GM12891 (cell line): ENCODE measurements at regions not wholly inside any gene's neighbourhood (a gene's known extent, or its start where the extent isn't known, plus 50 kb on each side); places are given as distances from the start of the nearest gene placed in this dataset.

Experiments
- PAX5 ChIP-seq: IDR thresholded peaks from 2 replicates; pipeline ENCODE4 v1.6.1; 2011; ENCODE audit warnings: low read length, moderate library complexity, mild to moderate bottlenecking; ENCODE audit not compliant: insufficient read depth, severe bottlenecking
- POLR2A ChIP-seq: IDR thresholded peaks from 2 replicates; pipeline ENCODE4 v1.6.1; 2011; ENCODE audit warnings: low read depth, low read length, control low read depth
- POLR2AphosphoS5 ChIP-seq: IDR thresholded peaks from 2 replicates; pipeline ENCODE4 v1.6.1; 2011; ENCODE audit warnings: low read depth, low read length, control low read depth
- POU2F2 ChIP-seq: IDR thresholded peaks from 2 replicates; pipeline ENCODE4 v1.6.1; 2011; ENCODE audit warnings: low read depth, mild to moderate bottlenecking, control low read depth, low read length, moderate library complexity
- SPI1 ChIP-seq: IDR thresholded peaks from 2 replicates; pipeline ENCODE4 v1.6.1; 2011; ENCODE audit warnings: low read depth, low read length, control low read depth
- TAF1 ChIP-seq: IDR thresholded peaks from 2 replicates; pipeline ENCODE4 v1.6.1; 2011; ENCODE audit warnings: low read depth, low read length, control low read depth

DNA sequence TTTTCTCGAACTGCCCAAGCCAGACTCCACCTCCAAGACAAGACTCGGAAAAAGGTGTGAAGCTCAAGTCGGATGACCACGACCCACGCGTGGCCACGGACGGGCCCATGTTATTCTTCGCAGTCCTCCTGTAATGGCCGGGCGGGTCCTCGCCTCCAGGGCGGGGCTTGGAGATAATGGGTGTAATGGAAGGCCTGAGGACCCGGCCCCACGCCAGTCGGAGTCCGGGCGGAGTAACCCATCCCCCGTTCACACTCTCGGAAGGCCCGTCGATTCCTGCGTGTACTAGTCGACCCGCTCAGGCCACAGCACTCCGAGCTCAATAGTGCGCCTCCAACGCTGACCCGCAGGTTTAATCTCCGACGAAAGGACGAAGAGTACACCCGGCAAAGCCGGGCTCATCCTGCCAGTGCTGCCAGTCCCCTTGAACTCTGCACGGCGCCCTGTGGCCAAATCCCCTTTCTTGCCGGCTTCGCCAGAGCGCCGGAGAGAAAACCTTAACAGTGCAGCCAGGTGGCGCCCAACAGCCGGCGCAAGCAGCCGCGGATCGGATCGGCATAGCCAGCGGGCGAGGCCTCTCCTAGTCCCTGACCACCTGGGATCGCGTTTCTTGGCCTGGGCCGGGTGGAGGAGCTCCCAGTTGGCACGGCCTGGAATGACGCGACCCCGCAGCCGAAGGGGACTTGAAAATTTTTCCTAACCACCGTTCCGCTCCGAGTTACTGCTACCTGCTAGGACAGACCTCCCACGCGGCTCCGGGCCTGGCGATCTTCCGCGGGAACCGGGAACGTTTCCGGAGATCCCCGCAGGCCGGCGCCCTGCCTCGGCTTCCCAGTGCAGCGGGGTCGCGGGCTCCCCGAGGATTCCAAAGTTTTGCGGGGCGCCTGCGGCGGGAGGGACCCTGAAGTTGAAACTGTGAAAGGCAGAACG lies 762.0 kb downstream of the KCNJ18 start:
- no peak for TF ChIP-seq POLR2A
- TF ChIP-seq SPI1, result no peak
- no peak for TF ChIP-seq POLR2AphosphoS5
- no peak for TF ChIP-seq TAF1
- no peak for TF ChIP-seq POU2F2
- TF ChIP-seq PAX5, result no peak
